ENCODE measurements at regions not wholly inside any gene's neighbourhood (a gene's known extent, or its start where the extent isn't known, plus 50 kb on each side); places are given as distances from the start of the nearest gene placed in this dataset.

DNA sequence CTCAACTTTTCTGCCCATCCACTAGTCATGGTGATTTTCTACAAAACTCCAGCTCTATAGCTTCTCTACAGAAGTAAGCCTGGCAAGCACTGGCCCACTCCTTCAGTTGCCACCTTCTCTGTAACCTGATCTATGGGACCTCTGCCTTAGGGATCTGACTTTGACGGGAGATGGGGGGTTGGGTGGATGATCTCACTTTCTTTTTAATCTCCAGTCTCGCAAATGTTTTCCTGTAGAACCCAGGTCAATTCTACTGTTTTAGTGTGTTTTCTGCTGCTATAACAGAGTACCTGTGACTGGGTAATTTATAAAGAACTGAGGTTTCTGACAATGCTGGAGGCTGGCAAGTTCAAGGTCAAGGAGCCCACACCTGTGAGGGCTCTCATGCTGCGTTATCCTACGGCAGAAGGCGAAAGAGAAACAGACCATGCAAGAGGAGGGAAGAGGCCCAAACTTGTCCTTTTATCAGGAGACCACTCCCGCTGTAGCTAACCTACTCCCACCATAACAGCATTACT is 189.9 kb upstream of the THRB start:
- TF ChIP-seq, protein P1, sequence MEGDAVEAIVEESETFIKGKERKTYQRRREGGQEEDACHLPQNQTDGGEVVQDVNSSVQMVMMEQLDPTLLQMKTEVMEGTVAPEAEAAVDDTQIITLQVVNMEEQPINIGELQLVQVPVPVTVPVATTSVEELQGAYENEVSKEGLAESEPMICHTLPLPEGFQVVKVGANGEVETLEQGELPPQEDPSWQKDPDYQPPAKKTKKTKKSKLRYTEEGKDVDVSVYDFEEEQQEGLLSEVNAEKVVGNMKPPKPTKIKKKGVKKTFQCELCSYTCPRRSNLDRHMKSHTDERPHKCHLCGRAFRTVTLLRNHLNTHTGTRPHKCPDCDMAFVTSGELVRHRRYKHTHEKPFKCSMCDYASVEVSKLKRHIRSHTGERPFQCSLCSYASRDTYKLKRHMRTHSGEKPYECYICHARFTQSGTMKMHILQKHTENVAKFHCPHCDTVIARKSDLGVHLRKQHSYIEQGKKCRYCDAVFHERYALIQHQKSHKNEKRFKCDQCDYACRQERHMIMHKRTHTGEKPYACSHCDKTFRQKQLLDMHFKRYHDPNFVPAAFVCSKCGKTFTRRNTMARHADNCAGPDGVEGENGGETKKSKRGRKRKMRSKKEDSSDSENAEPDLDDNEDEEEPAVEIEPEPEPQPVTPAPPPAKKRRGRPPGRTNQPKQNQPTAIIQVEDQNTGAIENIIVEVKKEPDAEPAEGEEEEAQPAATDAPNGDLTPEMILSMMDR (IDR thresholded peaks at IDR 0.05), result no peak
- TF ChIP-seq POLR2AphosphoS5 (IDR thresholded peaks at IDR 0.05; ENCODE audit: low read depth, low read length) (no peak), SIN3A (IDR thresholded peaks at IDR 0.05; ENCODE audit: borderline replicate concordance, insufficient read depth, low read depth, low read length) (no peak)
